ENCODE measurements at regions not wholly inside any gene's neighbourhood (a gene's known extent, or its start where the extent isn't known, plus 50 kb on each side); places are given as distances from the start of the nearest gene placed in this dataset.

- peak; percentile 66 for DNase-seq (ENCODE audit: low spot score)
Measured at GRCh38 chr5:82396871-82397514, 118.8 kb upstream of the RPS23 start.

- no peak for DNase-seq (ENCODE audit: low spot score)
Measured at GRCh38 chr5:82396396-82396795, 118.2 kb upstream of the RPS23 start.

GRCh38 chr5:82393951-82394350 lies 115.8 kb upstream of the RPS23 start:
- no peak for DNase-seq (ENCODE audit: low spot score)

- DNase-seq (ENCODE audit: low spot score), result no peak
Measured at GRCh38 chr5:82390088-82390487, 111.9 kb upstream of the RPS23 start.

- no peak for DNase-seq (ENCODE audit: low spot score)
Measured at GRCh38 chr5:82389347-82389746, 111.2 kb upstream of the RPS23 start.

- no peak for DNase-seq (ENCODE audit: low spot score)
Measured at GRCh38 chr5:82388181-82388580, 110.0 kb upstream of the RPS23 start.

GRCh38 chr5:82387819-82388166 lies 109.6 kb upstream of the RPS23 start:
- DNase-seq (ENCODE audit: low spot score), result no peak

- DNase-seq (ENCODE audit: low spot score), result no peak
Measured at GRCh38 chr5:82387001-82387818, 109.1 kb upstream of the RPS23 start.

GRCh38 chr5:82386576-82386975 lies 108.4 kb upstream of the RPS23 start:
- DNase-seq (ENCODE audit: low spot score), result no peak

- no peak for DNase-seq (ENCODE audit: low spot score)
Measured at GRCh38 chr5:82384034-82384750, 106.0 kb upstream of the RPS23 start.

- DNase-seq (ENCODE audit: low spot score), result no peak
Measured at GRCh38 chr5:82381591-82381990, 103.4 kb upstream of the RPS23 start.

GRCh38 chr5:82376307-82376706 lies 98.2 kb upstream of the RPS23 start:
- no peak for DNase-seq (ENCODE audit: low spot score)

GRCh38 chr5:82375488-82376244 lies 97.5 kb upstream of the RPS23 start:
- no peak for DNase-seq (ENCODE audit: low spot score)

GRCh38 chr5:82374637-82375036 lies 96.5 kb upstream of the RPS23 start:
- DNase-seq (ENCODE audit: low spot score), result no peak

- DNase-seq (ENCODE audit: low spot score), result no peak
Measured at GRCh38 chr5:82367930-82368329, 89.8 kb upstream of the RPS23 start.

GRCh38 chr5:82365744-82366228 lies 87.6 kb upstream of the RPS23 start:
- DNase-seq (ENCODE audit: low spot score), result no peak

- no peak for DNase-seq (ENCODE audit: low spot score)
Measured at GRCh38 chr5:82365026-82365425, 86.9 kb upstream of the RPS23 start.

GRCh38 chr5:82364497-82364896 lies 86.3 kb upstream of the RPS23 start:
- DNase-seq (ENCODE audit: low spot score), result peak; percentile 57

GRCh38 chr5:82363524-82363923 lies 85.4 kb upstream of the RPS23 start:
- no peak for DNase-seq (ENCODE audit: low spot score)

- DNase-seq (ENCODE audit: low spot score), result no peak
Measured at GRCh38 chr5:82362636-82363035, 84.5 kb upstream of the RPS23 start.

GRCh38 chr5:82360022-82360421 lies 81.9 kb upstream of the RPS23 start:
- no peak for DNase-seq (ENCODE audit: low spot score)

- no peak for DNase-seq (ENCODE audit: low spot score)
Measured at GRCh38 chr5:82359272-82359671, 81.1 kb upstream of the RPS23 start.

Data from pons (tissue), 1 donor.